K562 (cell line): ENCODE measurements at regions not wholly inside any gene's neighbourhood (a gene's known extent, or its start where the extent isn't known, plus 50 kb on each side); places are given as distances from the start of the nearest gene placed in this dataset.

ENCODE experiments used
- CBX2 ChIP-seq: fragments of 200-600 bp; sonication (generic); IDR thresholded peaks from one replicate; pipeline ENCODE4 v1.6.1; 2012; ENCODE audit warnings: mild to moderate bottlenecking, low read length, inconsistent platforms; ENCODE audit not compliant: insufficient read depth, poor library complexity, severe bottlenecking
- ELF1 ChIP-seq: fragments of 200-800 bp; sonication (Bioruptor generic); IDR thresholded peaks from 2 replicates; pipeline ENCODE4 v1.6.1; 2016; ENCODE audit warnings: missing genetic modification characterization, missing compliant biosample characterization
- FOXM1 ChIP-seq, 2 experiments: fragments of 450-650 bp in 1 of 2; sonication (generic) in 1 of 2; formaldehyde crosslinking in 1 of 2; IDR thresholded peaks; 2 replicates each; pipeline versions ENCODE4 v1.6.1 to v1.9.0; 2017 to 2022; ENCODE audit warnings: low read depth in 2 of 2, mild to moderate bottlenecking in 2 of 2, missing genetic modification reagents in 1 of 2, moderate library complexity in 1 of 2
- HDAC8 ChIP-seq: fragments of 450-650 bp; IDR thresholded peaks from 2 replicates; pipeline ENCODE4 v1.6.1; 2016; ENCODE audit warnings: mild to moderate bottlenecking, missing genetic modification characterization, moderate library complexity, missing compliant biosample characterization
- ZNF707 ChIP-seq: fragments of 250-450 bp; sonication (Bioruptor Pico); conservative IDR thresholded peaks from 2 replicates; pipeline ENCODE4 v1.8.0; 2022; ENCODE audit warnings: inconsistent platforms, mild to moderate bottlenecking, moderate library complexity
- ZNF785 ChIP-seq: fragments of 250-450 bp; sonication (Bioruptor Pico); IDR thresholded peaks from 2 replicates; pipeline ENCODE4 v1.4.0; 2020; ENCODE audit warnings: mild to moderate bottlenecking
- TF ChIP-seq, protein P1 (sequence below): sonication (generic); formaldehyde crosslinking; IDR thresholded peaks from 2 replicates; pipeline ENCODE4 v1.5.0; 2020; ENCODE audit warnings: missing genetic modification reagents

DNA sequence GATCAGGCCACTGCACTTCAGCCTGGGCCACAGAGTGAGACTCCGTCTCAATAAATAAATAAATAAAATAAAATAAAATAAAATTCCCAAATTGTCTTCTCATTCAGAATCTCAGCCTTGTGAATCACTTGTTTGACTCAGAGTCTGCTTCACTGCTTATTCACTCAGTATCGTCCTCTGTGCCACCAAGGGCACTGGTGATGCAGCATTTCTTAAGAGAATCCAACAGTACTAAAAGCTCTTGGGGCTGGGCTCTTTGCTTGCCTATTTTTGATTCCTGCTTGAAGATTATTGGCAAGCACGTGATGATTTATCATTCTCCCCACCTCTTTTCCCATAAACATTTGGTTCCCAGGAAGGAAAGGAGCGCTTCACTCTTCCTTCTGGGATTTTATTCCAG is 54.8 kb upstream of the HMGB1 start:
- TF ChIP-seq ZNF785 (CRISPR knock-in tag): no peak
- TF ChIP-seq FOXM1 (IDR thresholded peaks at IDR 0.05; ENCODE audit: low read depth): no peak
- no peak for TF ChIP-seq FOXM1 (CRISPR knock-in tag; IDR thresholded peaks at IDR 0.05; ENCODE audit: low read depth)
- no peak for TF ChIP-seq HDAC8 (tag)
- TF ChIP-seq ZNF707: no peak
- no peak for TF ChIP-seq CBX2
- TF ChIP-seq ELF1 (tag): no peak
- TF ChIP-seq, protein P1, sequence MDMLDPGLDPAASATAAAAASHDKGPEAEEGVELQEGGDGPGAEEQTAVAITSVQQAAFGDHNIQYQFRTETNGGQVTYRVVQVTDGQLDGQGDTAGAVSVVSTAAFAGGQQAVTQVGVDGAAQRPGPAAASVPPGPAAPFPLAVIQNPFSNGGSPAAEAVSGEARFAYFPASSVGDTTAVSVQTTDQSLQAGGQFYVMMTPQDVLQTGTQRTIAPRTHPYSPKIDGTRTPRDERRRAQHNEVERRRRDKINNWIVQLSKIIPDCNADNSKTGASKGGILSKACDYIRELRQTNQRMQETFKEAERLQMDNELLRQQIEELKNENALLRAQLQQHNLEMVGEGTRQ (CRISPR knock-in tag): no peak
